ENCODE measurements at regions not wholly inside any gene's neighbourhood (a gene's known extent, or its start where the extent isn't known, plus 50 kb on each side); places are given as distances from the start of the nearest gene placed in this dataset.

DNA sequence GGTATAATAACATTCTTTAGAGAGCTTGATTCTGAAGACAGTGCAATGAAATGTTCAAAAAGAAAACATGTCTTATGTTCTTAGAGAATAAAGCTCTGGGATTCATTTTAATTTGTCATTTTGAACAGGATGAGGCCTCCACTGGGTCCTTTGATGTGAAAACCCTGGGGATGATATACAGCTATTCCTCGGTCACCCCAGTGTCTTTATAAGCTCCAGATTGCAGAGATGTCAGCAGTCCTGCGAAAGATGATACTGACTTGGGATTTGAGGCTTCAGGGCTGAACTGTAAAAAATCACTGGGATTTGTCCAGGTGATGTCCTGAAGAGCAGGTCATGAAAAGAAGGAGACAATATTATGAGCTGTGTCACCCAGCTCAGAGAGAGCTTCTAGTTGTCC, 529.7 kb upstream of the ZNF608 start:
- TF ChIP-seq, protein P1, sequence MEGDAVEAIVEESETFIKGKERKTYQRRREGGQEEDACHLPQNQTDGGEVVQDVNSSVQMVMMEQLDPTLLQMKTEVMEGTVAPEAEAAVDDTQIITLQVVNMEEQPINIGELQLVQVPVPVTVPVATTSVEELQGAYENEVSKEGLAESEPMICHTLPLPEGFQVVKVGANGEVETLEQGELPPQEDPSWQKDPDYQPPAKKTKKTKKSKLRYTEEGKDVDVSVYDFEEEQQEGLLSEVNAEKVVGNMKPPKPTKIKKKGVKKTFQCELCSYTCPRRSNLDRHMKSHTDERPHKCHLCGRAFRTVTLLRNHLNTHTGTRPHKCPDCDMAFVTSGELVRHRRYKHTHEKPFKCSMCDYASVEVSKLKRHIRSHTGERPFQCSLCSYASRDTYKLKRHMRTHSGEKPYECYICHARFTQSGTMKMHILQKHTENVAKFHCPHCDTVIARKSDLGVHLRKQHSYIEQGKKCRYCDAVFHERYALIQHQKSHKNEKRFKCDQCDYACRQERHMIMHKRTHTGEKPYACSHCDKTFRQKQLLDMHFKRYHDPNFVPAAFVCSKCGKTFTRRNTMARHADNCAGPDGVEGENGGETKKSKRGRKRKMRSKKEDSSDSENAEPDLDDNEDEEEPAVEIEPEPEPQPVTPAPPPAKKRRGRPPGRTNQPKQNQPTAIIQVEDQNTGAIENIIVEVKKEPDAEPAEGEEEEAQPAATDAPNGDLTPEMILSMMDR (IDR thresholded peaks at IDR 0.05), result no peak
- TF ChIP-seq EZH2phosphoT487 (IDR thresholded peaks at IDR 0.05), result no peak
